Neural progenitor cell (in vitro differentiated cells): ENCODE measurements at regions not wholly inside any gene's neighbourhood (a gene's known extent, or its start where the extent isn't known, plus 50 kb on each side); places are given as distances from the start of the nearest gene placed in this dataset.
A peak's percentile ranks its signal among the peaks of the same experiment; 100 is the strongest.

Experiments used
- DNase-seq: peaks from one replicate; pipeline ENCODE4 v3.0.0-alpha.2; 2016; ENCODE audit warnings: low spot score
- H2AFZ ChIP-seq: fragments of 200-600 bp; sonication (generic); replicated peaks from 2 replicates; pipeline ENCODE4 v1.6.1; 2016; ENCODE audit warnings: antibody characterized with exemption
- H3F3A ChIP-seq: fragments of 200-600 bp; sonication (generic); 2 replicates; pipeline ENCODE4 v1.6.1; 2016; ENCODE audit warnings: antibody characterized with exemption, low read depth
- H3K27ac ChIP-seq: fragments of 200-600 bp; sonication (generic); 2 replicates; pipeline ENCODE4 v1.5.1; 2016; ENCODE audit warnings: mild to moderate bottlenecking
- H3K27me3 ChIP-seq: fragments of 200-600 bp; sonication (generic); 2 replicates; pipeline ENCODE4 v1.6.1; 2016; ENCODE audit warnings: mild to moderate bottlenecking, moderate library complexity
- H3K36me3 ChIP-seq: fragments of 200-600 bp; sonication (generic); 2 replicates; pipeline ENCODE4 v1.5.1; 2016
- H3K4me1 ChIP-seq: fragments of 200-600 bp; sonication (generic); 2 replicates; pipeline ENCODE4 v1.6.1; 2016; ENCODE audit warnings: mixed run types
- H3K4me2 ChIP-seq: fragments of 200-600 bp; sonication (generic); 2 replicates; pipeline ENCODE4 v1.6.1; 2016
- H3K4me3 ChIP-seq: fragments of 200-600 bp; sonication (generic); 2 replicates; pipeline ENCODE4 v1.5.1; 2016
- H3K79me2 ChIP-seq: fragments of 200-600 bp; sonication (generic); 2 replicates; pipeline ENCODE4 v1.6.1; 2016; ENCODE audit warnings: low read depth
- H3K9ac ChIP-seq: fragments of 200-600 bp; sonication (generic); 2 replicates; pipeline ENCODE4 v1.6.1; 2016
- H3K9me3 ChIP-seq: fragments of 200-600 bp; sonication (generic); 2 replicates; pipeline ENCODE4 v1.5.1; 2016; ENCODE audit warnings: low read depth
- H4K20me1 ChIP-seq: fragments of 200-600 bp; sonication (generic); 2 replicates; pipeline ENCODE4 v1.6.1; 2016; ENCODE audit warnings: low read depth
- H3K27ac Mint-ChIP-seq: 3 replicates; pipeline ENCODE4 v1.8.0; 2021; ENCODE audit warnings: mixed read lengths
- H3K27me3 Mint-ChIP-seq: 2 replicates; pipeline ENCODE4 v1.8.0; 2022; ENCODE audit warnings: low read depth, mild to moderate bottlenecking, inconsistent platforms, moderate library complexity, mixed read lengths; ENCODE audit not compliant: insufficient read depth
- H3K36me3 Mint-ChIP-seq: 3 replicates; pipeline ENCODE4 v1.8.0; 2021; ENCODE audit warnings: mixed read lengths
- H3K4me1 Mint-ChIP-seq: 3 replicates; pipeline ENCODE4 v1.8.0; 2021; ENCODE audit warnings: mixed read lengths
- H3K4me3 Mint-ChIP-seq: 3 replicates; pipeline ENCODE4 v1.8.0; 2021; ENCODE audit warnings: mild to moderate bottlenecking, moderate library complexity, mixed read lengths
- H3K9me3 Mint-ChIP-seq: 3 replicates; pipeline ENCODE4 v1.8.0; 2020; ENCODE audit warnings: mixed read lengths
- EZH2 ChIP-seq: fragments of 200-600 bp; sonication (generic); IDR thresholded peaks from 2 replicates; pipeline ENCODE4 v1.6.1; 2017; ENCODE audit warnings: antibody characterized with exemption, mild to moderate bottlenecking, moderate library complexity
- EZH2phosphoT487 ChIP-seq: fragments of 200-600 bp; sonication (generic); IDR thresholded peaks from 2 replicates; pipeline ENCODE4 v1.6.1; 2017; ENCODE audit warnings: antibody characterized with exemption
- TF ChIP-seq, protein P1 (sequence below): fragments of 200-600 bp; sonication (generic); IDR thresholded peaks from 2 replicates; pipeline ENCODE4 v1.5.1; 2017; ENCODE audit warnings: antibody characterized with exemption, mild to moderate bottlenecking

DNA sequence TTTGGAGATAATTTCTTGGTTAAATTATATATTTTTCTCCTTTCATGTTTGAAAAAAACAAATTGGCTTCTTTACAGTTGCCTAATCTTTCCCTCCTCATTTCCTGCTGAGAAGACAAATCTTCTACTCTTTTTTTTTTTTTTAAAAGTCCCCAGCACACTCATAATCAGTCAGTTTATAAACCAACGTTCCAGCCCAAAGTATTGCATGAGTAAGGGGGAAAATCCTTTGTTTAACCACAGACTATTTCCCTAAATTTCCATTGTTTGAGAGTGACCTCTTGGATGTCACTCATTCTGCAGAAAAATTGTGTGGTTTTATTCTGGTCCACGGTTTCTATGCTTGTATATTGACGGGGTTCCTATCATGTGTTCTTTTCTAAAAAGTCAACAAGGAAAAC lies 55.1 kb upstream of the TLR4 start:
- H2AFZ ChIP-seq, result no peak overlapping the region
- H3K27ac ChIP-seq, result no peak overlapping the region
- Mint-ChIP-seq H3K27me3 (peaks cover 6% of the 10 kb centered on the region), H3K4me3 (no peak overlapping the region), H3K27ac (no peak overlapping the region), H3K9me3 (peaks cover 2% of the 10 kb centered on the region), H3K36me3 (no peaks in the 10 kb centered on the region), H3K4me1 (peaks cover 26% of the 10 kb centered on the region)
- H3K9ac ChIP-seq, result no peak overlapping the region
- no peak overlapping the region for H3K4me3 ChIP-seq
- H4K20me1 ChIP-seq, result no peaks in the 10 kb centered on the region
- H3K9me3 ChIP-seq, result no peaks in the 10 kb centered on the region
- H3K36me3 ChIP-seq, result no peaks in the 10 kb centered on the region
- no peaks in the 10 kb centered on the region for H3K79me2 ChIP-seq
- H3K27me3 ChIP-seq, result no peaks in the 10 kb centered on the region
- no peak overlapping the region for H3K4me2 ChIP-seq
- peaks cover 18% of the 10 kb centered on the region for H3K4me1 ChIP-seq
- peaks cover 6% of the 10 kb centered on the region for H3F3A ChIP-seq
- TF ChIP-seq EZH2 (no peak), EZH2phosphoT487 (no peak)
- TF ChIP-seq, protein P1, sequence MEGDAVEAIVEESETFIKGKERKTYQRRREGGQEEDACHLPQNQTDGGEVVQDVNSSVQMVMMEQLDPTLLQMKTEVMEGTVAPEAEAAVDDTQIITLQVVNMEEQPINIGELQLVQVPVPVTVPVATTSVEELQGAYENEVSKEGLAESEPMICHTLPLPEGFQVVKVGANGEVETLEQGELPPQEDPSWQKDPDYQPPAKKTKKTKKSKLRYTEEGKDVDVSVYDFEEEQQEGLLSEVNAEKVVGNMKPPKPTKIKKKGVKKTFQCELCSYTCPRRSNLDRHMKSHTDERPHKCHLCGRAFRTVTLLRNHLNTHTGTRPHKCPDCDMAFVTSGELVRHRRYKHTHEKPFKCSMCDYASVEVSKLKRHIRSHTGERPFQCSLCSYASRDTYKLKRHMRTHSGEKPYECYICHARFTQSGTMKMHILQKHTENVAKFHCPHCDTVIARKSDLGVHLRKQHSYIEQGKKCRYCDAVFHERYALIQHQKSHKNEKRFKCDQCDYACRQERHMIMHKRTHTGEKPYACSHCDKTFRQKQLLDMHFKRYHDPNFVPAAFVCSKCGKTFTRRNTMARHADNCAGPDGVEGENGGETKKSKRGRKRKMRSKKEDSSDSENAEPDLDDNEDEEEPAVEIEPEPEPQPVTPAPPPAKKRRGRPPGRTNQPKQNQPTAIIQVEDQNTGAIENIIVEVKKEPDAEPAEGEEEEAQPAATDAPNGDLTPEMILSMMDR, result no peak
- no peak for DNase-seq

DNA sequence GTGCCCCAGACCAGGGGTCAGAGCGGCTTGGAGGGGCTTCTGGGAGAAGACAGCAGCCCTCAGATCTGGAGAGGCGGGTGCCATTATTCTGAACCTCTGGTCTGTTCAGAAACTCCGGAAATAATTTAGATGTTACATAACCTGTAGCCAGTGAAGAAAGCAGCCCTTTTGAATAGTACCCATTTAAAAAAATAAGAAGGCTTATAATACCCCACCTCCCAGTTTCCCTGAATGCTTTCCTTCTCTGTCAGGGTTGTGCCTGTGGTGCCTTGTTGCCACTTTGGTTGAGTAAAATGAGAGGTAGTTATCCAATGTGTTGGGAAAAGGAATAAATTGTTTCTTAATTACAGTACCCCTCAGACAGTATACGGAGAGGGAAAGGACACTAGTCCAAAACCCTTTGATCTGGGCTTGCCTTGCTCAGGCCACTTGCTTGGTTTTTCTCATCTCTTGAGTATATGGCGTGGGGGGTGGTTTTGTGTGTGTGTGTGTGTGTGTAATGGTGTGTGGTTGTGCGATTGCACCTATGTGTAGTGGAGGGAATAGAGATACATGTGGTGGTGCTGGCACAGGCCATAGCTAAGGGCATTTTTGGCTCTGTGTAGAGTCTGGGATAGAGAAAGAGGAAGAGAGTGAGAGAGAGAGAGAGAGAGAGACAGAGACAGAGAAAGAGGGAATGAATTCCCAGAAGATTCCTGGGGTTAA lies 59.1 kb upstream of the TLR4 start:
- Mint-ChIP-seq H3K4me3 (peak overlapping the region; percentile 12), H3K36me3 (no peaks in the 10 kb centered on the region), H3K27ac (no peak overlapping the region), H3K27me3 (peaks cover 6% of the 10 kb centered on the region), H3K9me3 (peaks cover 2% of the 10 kb centered on the region), H3K4me1 (peaks cover 26% of the 10 kb centered on the region)
- Histone ChIP-seq H3K27ac (no peak overlapping the region), H3K9ac (no peak overlapping the region), H3F3A (peaks cover 6% of the 10 kb centered on the region), H2AFZ (peak overlapping the region; percentile 19), H3K36me3 (no peaks in the 10 kb centered on the region), H3K27me3 (no peaks in the 10 kb centered on the region), H3K9me3 (no peaks in the 10 kb centered on the region), H3K4me2 (peak overlapping the region; percentile 14), H4K20me1 (no peaks in the 10 kb centered on the region), H3K4me3 (no peak overlapping the region), H3K4me1 (peaks cover 18% of the 10 kb centered on the region), H3K79me2 (no peaks in the 10 kb centered on the region)
- TF ChIP-seq, protein P1, result no peak
- TF ChIP-seq EZH2phosphoT487 (no peak), EZH2 (no peak)
- peak; percentile 28 for DNase-seq

GRCh38 chr9:117644133-117644931 lies 59.9 kb upstream of the TLR4 start:
- H3K9ac ChIP-seq, result no peak overlapping the region
- Mint-ChIP-seq H3K9me3 (peaks cover 2% of the 10 kb centered on the region), H3K4me3 (peak overlapping the region; percentile 12), H3K4me1 (peaks cover 26% of the 10 kb centered on the region), H3K36me3 (no peaks in the 10 kb centered on the region), H3K27me3 (peaks cover 12% of the 10 kb centered on the region), H3K27ac (no peak overlapping the region)
- no peak overlapping the region for H3K4me3 ChIP-seq
- H3K36me3 ChIP-seq, result no peaks in the 10 kb centered on the region
- TF ChIP-seq, protein P1, result peak; percentile 99
- TF ChIP-seq EZH2, result no peak
- no peak for TF ChIP-seq EZH2phosphoT487
- no peaks in the 10 kb centered on the region for H3K9me3 ChIP-seq
- no peaks in the 10 kb centered on the region for H4K20me1 ChIP-seq
- no peak overlapping the region for H3K4me2 ChIP-seq
- no peaks in the 10 kb centered on the region for H3K27me3 ChIP-seq
- peak overlapping the region; percentile 19 for H2AFZ ChIP-seq
- H3K4me1 ChIP-seq, result peaks cover 18% of the 10 kb centered on the region
- DNase-seq, result peak; percentile 76
- no peak overlapping the region for H3K27ac ChIP-seq
- H3K79me2 ChIP-seq, result no peaks in the 10 kb centered on the region
- H3F3A ChIP-seq, result peaks cover 6% of the 10 kb centered on the region
